ENCODE measurements at regions not wholly inside any gene's neighbourhood (a gene's known extent, or its start where the extent isn't known, plus 50 kb on each side); places are given as distances from the start of the nearest gene placed in this dataset.

- Mint-ChIP-seq H3K36me3 (no peaks in the 10 kb centered on the region), H3K4me3 (no peak overlapping the region), H3K4me1 (peaks cover 26% of the 10 kb centered on the region), H3K27ac (no peak overlapping the region), H3K9me3 (no peaks in the 10 kb centered on the region), H3K27me3 (ENCODE audit: low read depth) (no peaks in the 10 kb centered on the region)
- TF ChIP-seq PREB (CRISPR knock-in tag; IDR thresholded peaks at IDR 0.05; ENCODE audit: borderline replicate concordance) = no peak
- TF ChIP-seq ARID4B (CRISPR knock-in tag; IDR thresholded peaks at IDR 0.05; ENCODE audit: borderline replicate concordance) = no peak
- no peak for TF ChIP-seq SP1 (CRISPR knock-in tag; conservative IDR thresholded peaks at IDR 0.05)
- no peak for TF ChIP-seq PRRX2 (CRISPR knock-in tag; IDR thresholded peaks at IDR 0.05)
- TF ChIP-seq ETV6 (CRISPR knock-in tag; IDR thresholded peaks at IDR 0.05) = no peak
- TF ChIP-seq SOX15 (CRISPR knock-in tag; IDR thresholded peaks at IDR 0.05) = no peak
- ChIA-PET POLR2A (no interaction called here), CTCF (interaction anchor here (2.4 kb wide), 1 partner anchor 9 kb away, joined by 8 read pairs; no protein-coding TSS in a partner anchor)
- ATAC-seq = no peak
- DNase-seq (ENCODE audit: low spot score) = no peak
Measured at GRCh38 chr1:69230208-69230607, 337.5 kb upstream of the LRRC7 start.

- H3K27me3 Mint-ChIP-seq (ENCODE audit: low read depth) = no peaks in the 10 kb centered on the region
- ATAC-seq (no peak), DNase-seq (ENCODE audit: low spot score) (no peak)
- ChIA-PET POLR2A (no interaction called here), CTCF (no interaction called here)
- no peak overlapping the region for H3K4me3 Mint-ChIP-seq
- no peaks in the 10 kb centered on the region for H3K9me3 Mint-ChIP-seq
- H3K27ac Mint-ChIP-seq = no peak overlapping the region
- TF ChIP-seq ERG (CRISPR knock-in tag; IDR thresholded peaks at IDR 0.05) = no peak
- H3K36me3 Mint-ChIP-seq = no peaks in the 10 kb centered on the region
- H3K4me1 Mint-ChIP-seq = peaks cover 26% of the 10 kb centered on the region
Measured at GRCh38 chr1:69233463-69233862, 334.3 kb upstream of the LRRC7 start.

- Mint-ChIP-seq H3K9me3 (no peaks in the 10 kb centered on the region), H3K36me3 (no peaks in the 10 kb centered on the region), H3K27me3 (ENCODE audit: low read depth) (peaks cover 72% of the 10 kb centered on the region), H3K4me1 (peaks cover 17% of the 10 kb centered on the region), H3K27ac (no peak overlapping the region), H3K4me3 (no peak overlapping the region)
- DNase-seq (ENCODE audit: low spot score) = peak; percentile 50
- ChIA-PET POLR2A (interaction anchor here (0.6 kb wide), 1 partner anchor 972 kb away, joined by 3 read pairs; no protein-coding TSS in a partner anchor), CTCF (interaction anchor here (1.0 kb wide), 1 partner anchor 61 kb away, joined by 3 read pairs; no protein-coding TSS in a partner anchor)
- TF ChIP-seq MYBL2 (CRISPR knock-in tag; IDR thresholded peaks at IDR 0.05) = no peak
- no peak for TF ChIP-seq GABPB1 (CRISPR knock-in tag; IDR thresholded peaks at IDR 0.05)
- TF ChIP-seq ERG (CRISPR knock-in tag; IDR thresholded peaks at IDR 0.05) = 0 out of 2 replicates have a peak, but pooled peaks have one; percentile 54
- TF ChIP-seq FOXK1 (CRISPR knock-in tag; IDR thresholded peaks at IDR 0.05) = 0 out of 2 replicates have a peak, but pooled peaks have one; percentile 19
- TF ChIP-seq NR3C1 (CRISPR knock-in tag; conservative IDR thresholded peaks at IDR 0.05; ENCODE audit: low read depth) = no peak
- peak; percentile 100 for TF ChIP-seq ZNF423 (CRISPR knock-in tag; IDR thresholded peaks at IDR 0.05)
- peak; percentile 89; the same call in 1 of the 2 replicates for TF ChIP-seq FOXP4 (CRISPR knock-in tag; IDR thresholded peaks at IDR 0.05)
- peak; percentile 95 for ATAC-seq
Measured at GRCh38 chr1:69244211-69244610, 323.5 kb upstream of the LRRC7 start.

Data from WTC11 (cell line).